Colonic mucosa (tissue), 4 donors: ENCODE measurements at regions not wholly inside any gene's neighbourhood (a gene's known extent, or its start where the extent isn't known, plus 50 kb on each side); places are given as distances from the start of the nearest gene placed in this dataset.

Source experiments
- DNase-seq: peaks from one replicate; pipeline ENCODE4 v3.0.0-alpha.2; 2020
- H3K27ac ChIP-seq: fragments of 200-600 bp; one replicate; pipeline ENCODE4 v1.8.0; 2021
- H3K27me3 ChIP-seq: fragments of 200-600 bp; one replicate; pipeline ENCODE4 v1.8.0; 2021
- H3K36me3 ChIP-seq: fragments of 200-600 bp; one replicate; pipeline ENCODE4 v1.8.0; 2021
- H3K4me1 ChIP-seq: fragments of 200-600 bp; one replicate; pipeline ENCODE4 v1.8.0; 2021; ENCODE audit warnings: mild to moderate bottlenecking
- H3K4me3 ChIP-seq: fragments of 200-600 bp; one replicate; pipeline ENCODE4 v1.8.0; 2021
- H3K9ac ChIP-seq, 2 donors: one replicate each; pipeline ENCODE4 v1.7.0; 2013; ENCODE audit warnings: control low read depth in 2 of 2, low read depth in 2 of 2, low read length in 2 of 2
- H3K9me3 ChIP-seq: fragments of 200-600 bp; one replicate; pipeline ENCODE4 v1.8.0; 2021
- intact Hi-C: fragments of 100-400 bp; cut with DNase I; formaldehyde crosslinking; loops from one replicate; pipeline ENCODE4 v1.14.1; 2022
- TF ChIP-seq, protein P1 (sequence below): fragments of 200-600 bp; IDR thresholded peaks from one replicate; pipeline ENCODE4 v1.8.0; 2022; ENCODE audit warnings: antibody characterized with exemption, mild to moderate bottlenecking
- donor health status: healthy.
- donor health status: DM: no; HTN: no; CAD: no.
- donor health status: DM: no; HTN: no; CAD: no.

DNA sequence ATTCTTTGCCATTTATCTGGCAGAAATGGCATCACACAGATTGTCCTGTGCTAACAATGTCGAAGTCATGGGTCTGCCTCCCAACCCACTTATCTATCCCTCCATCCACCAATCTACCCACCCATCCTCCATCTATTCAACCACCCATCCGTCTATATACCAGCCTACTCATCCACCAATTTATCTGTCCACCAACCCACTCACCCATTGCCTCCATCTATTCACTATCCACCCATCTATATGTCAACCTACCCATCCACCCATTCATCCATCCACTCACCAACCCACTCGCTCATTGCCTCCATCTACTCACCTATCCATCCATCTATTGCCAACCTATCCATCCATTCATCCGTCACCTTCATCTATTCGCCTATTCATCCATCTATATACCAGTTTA, 521.2 kb downstream of the SHQ1 start:
- Histone ChIP-seq H3K9me3 (no peaks in the 10 kb centered on the region), H3K9ac (no peak overlapping the region), H3K36me3 (no peaks in the 10 kb centered on the region), H3K4me1 (no peaks in the 10 kb centered on the region), H3K27ac (no peak overlapping the region), H3K27me3 (no peaks in the 10 kb centered on the region), H3K4me3 (no peak overlapping the region)
- intact Hi-C loops: no loop called here
- TF ChIP-seq, protein P1, sequence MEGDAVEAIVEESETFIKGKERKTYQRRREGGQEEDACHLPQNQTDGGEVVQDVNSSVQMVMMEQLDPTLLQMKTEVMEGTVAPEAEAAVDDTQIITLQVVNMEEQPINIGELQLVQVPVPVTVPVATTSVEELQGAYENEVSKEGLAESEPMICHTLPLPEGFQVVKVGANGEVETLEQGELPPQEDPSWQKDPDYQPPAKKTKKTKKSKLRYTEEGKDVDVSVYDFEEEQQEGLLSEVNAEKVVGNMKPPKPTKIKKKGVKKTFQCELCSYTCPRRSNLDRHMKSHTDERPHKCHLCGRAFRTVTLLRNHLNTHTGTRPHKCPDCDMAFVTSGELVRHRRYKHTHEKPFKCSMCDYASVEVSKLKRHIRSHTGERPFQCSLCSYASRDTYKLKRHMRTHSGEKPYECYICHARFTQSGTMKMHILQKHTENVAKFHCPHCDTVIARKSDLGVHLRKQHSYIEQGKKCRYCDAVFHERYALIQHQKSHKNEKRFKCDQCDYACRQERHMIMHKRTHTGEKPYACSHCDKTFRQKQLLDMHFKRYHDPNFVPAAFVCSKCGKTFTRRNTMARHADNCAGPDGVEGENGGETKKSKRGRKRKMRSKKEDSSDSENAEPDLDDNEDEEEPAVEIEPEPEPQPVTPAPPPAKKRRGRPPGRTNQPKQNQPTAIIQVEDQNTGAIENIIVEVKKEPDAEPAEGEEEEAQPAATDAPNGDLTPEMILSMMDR: no peak
- DNase-seq: no peak

DNA sequence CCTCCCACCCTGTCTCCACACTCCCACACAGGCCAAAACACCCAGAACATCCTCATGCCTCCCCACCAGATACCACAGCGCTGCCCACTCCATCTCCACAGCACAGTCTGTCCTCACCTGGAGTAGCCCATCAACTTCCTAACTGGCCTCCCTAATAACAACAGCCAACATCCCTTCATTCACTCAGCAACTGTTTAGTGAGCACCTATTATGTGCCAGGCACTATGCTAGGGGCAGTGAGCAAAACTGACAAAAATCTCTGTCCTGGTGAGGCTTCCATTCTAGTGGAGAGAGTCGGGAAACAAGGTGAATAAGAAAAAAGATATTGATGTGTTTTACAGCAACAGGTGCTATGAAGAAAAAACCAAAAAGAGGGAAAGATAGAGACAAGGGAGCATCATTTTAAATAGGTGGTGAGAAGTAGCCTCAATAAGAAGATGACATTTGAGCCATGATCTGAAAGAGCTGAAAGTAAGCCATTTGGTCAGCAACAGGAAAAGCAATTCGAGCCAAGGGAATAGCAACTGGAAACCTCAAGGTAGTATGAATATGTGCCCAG, 523.9 kb downstream of the SHQ1 start:
- Histone ChIP-seq H3K36me3 (no peaks in the 10 kb centered on the region), H3K4me1 (no peaks in the 10 kb centered on the region), H3K9ac (no peak overlapping the region), H3K27ac (no peak overlapping the region), H3K4me3 (no peak overlapping the region), H3K9me3 (no peaks in the 10 kb centered on the region), H3K27me3 (no peaks in the 10 kb centered on the region)
- TF ChIP-seq, protein P1: no peak
- DNase-seq: no peak
- intact Hi-C loops: no loop called here

GRCh38 chr3:72323773-72324172, 524.5 kb downstream of the SHQ1 start:
- H3K36me3 ChIP-seq: no peaks in the 10 kb centered on the region
- TF ChIP-seq, protein P1: no peak
- no peaks in the 10 kb centered on the region for H3K27me3 ChIP-seq
- no peaks in the 10 kb centered on the region for H3K4me1 ChIP-seq
- intact Hi-C loops: no loop called here
- DNase-seq: no peak
- no peak overlapping the region for H3K4me3 ChIP-seq
- H3K9me3 ChIP-seq: no peaks in the 10 kb centered on the region
- no peak overlapping the region for H3K27ac ChIP-seq
- no peak overlapping the region for H3K9ac ChIP-seq

GRCh38 chr3:72322264-72322976, 525.8 kb downstream of the SHQ1 start:
- Histone ChIP-seq H3K4me3 (no peak overlapping the region), H3K9me3 (no peaks in the 10 kb centered on the region), H3K27me3 (no peaks in the 10 kb centered on the region), H3K27ac (no peak overlapping the region), H3K36me3 (no peaks in the 10 kb centered on the region), H3K4me1 (no peaks in the 10 kb centered on the region), H3K9ac (no peak overlapping the region)
- intact Hi-C loops: no loop called here
- TF ChIP-seq, protein P1: no peak
- no peak for DNase-seq

DNA sequence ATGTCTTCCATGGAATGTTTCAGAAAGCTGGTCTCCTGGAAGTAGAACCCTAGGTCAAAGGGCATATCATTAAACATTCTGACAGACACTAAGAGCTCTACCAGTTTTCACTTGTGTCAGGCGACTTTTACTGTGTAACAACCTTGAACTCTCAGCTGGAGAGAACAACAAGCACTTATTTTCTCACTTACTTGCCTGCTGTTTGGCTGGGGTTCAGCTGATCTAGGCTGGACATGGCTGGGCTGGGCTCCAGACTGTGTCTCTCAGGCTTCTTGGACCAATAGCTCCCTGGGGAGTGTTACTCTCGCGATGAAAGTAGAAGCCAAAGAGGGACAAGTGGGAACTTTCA, 527.3 kb downstream of the SHQ1 start:
- H3K36me3 ChIP-seq: no peaks in the 10 kb centered on the region
- H3K9me3 ChIP-seq: no peaks in the 10 kb centered on the region
- H3K4me3 ChIP-seq: no peak overlapping the region
- no peak overlapping the region for H3K9ac ChIP-seq
- H3K27ac ChIP-seq: no peak overlapping the region
- no peaks in the 10 kb centered on the region for H3K4me1 ChIP-seq
- TF ChIP-seq, protein P1: no peak
- no peaks in the 10 kb centered on the region for H3K27me3 ChIP-seq
- DNase-seq: no peak
- intact Hi-C loops: no loop called here
